Osteocyte (in vitro differentiated cells): ENCODE measurements at regions not wholly inside any gene's neighbourhood (a gene's known extent, or its start where the extent isn't known, plus 50 kb on each side); places are given as distances from the start of the nearest gene placed in this dataset.
"Not testable (repeated sequence)": the region's sequence is repeated elsewhere in the genome, so short reads cannot be mapped to it uniquely, and the experiment has no call there.

Experiments
- DNase-seq: peaks from one replicate; pipeline ENCODE4 v3.0.0; 2021; ENCODE audit warnings: mixed read lengths; ENCODE audit not compliant: unreplicated experiment; ENCODE audit errors: extremely low spot score
- H3K27ac Mint-ChIP-seq: one replicate; pipeline ENCODE4 v1.8.0; 2021; ENCODE audit warnings: mild to moderate bottlenecking, mixed read lengths; ENCODE audit not compliant: unreplicated experiment
- H3K27me3 Mint-ChIP-seq: one replicate; pipeline ENCODE4 v1.8.0; 2021; ENCODE audit warnings: mixed read lengths; ENCODE audit not compliant: unreplicated experiment
- H3K36me3 Mint-ChIP-seq: one replicate; pipeline ENCODE4 v1.8.0; 2021; ENCODE audit warnings: mixed read lengths; ENCODE audit not compliant: unreplicated experiment
- H3K4me1 Mint-ChIP-seq: one replicate; pipeline ENCODE4 v1.8.0; 2021; ENCODE audit warnings: mixed read lengths; ENCODE audit not compliant: unreplicated experiment
- H3K4me3 Mint-ChIP-seq: one replicate; pipeline ENCODE4 v1.8.0; 2021; ENCODE audit warnings: mild to moderate bottlenecking, moderate library complexity, mixed read lengths; ENCODE audit not compliant: unreplicated experiment
- H3K9me3 Mint-ChIP-seq: one replicate; pipeline ENCODE4 v1.8.0; 2021; ENCODE audit warnings: mixed read lengths; ENCODE audit not compliant: unreplicated experiment
- TF ChIP-seq, protein P1 (sequence below): fragments of 200-600 bp; sonication (generic); IDR thresholded peaks from 2 replicates; pipeline ENCODE4 v1.5.0; 2021; ENCODE audit warnings: antibody characterized with exemption, mild to moderate bottlenecking, moderate library complexity

DNA sequence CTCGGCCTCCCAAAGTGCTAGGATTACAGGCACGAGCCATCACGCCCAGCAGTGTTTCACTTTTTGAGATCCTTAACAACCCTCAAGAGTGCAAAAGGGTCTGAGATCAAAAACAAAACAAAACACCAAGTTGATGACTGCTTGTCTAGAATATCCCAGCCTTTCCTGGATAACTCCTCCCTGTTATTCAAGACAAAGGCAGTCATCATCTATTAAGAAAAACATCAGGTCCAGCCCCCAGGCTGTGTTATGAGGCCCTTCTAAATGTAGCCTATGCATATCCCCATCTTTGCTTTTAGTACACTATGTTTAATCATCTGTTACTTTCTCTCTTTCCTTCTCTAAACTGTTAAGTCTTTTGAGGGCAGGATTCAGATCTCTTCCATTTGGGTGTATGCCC, 150.1 kb upstream of the FHIT start:
- Mint-ChIP-seq H3K36me3 (no peaks in the 10 kb centered on the region), H3K27ac (no peak overlapping the region), H3K9me3 (no peaks in the 10 kb centered on the region), H3K27me3 (peaks cover 3% of the 10 kb centered on the region), H3K4me3 (no peak overlapping the region), H3K4me1 (no peaks in the 10 kb centered on the region)
- DNase-seq, result no peak
- TF ChIP-seq, protein P1, sequence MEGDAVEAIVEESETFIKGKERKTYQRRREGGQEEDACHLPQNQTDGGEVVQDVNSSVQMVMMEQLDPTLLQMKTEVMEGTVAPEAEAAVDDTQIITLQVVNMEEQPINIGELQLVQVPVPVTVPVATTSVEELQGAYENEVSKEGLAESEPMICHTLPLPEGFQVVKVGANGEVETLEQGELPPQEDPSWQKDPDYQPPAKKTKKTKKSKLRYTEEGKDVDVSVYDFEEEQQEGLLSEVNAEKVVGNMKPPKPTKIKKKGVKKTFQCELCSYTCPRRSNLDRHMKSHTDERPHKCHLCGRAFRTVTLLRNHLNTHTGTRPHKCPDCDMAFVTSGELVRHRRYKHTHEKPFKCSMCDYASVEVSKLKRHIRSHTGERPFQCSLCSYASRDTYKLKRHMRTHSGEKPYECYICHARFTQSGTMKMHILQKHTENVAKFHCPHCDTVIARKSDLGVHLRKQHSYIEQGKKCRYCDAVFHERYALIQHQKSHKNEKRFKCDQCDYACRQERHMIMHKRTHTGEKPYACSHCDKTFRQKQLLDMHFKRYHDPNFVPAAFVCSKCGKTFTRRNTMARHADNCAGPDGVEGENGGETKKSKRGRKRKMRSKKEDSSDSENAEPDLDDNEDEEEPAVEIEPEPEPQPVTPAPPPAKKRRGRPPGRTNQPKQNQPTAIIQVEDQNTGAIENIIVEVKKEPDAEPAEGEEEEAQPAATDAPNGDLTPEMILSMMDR, result no peak

DNA sequence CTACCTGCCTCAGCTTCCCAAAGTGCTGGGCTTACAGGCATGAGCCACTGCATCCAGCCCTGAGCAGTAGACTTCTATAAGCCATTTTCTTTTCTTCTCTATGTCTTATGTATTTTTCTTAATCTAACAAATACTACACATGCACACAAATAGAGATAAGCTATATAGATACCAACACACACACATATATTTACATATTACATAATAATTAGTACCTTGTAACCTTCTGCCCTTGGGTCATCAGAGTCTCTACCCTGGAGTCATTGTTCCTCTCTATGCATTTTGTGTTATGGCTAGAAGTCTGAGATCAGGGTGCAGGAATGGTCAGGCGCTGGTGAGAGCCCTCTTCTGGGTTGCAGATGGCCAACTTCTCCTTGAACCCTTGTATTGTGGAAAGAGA, 154.0 kb upstream of the PTPRG start:
- Mint-ChIP-seq H3K27me3 (no peaks in the 10 kb centered on the region), H3K9me3 (no peaks in the 10 kb centered on the region), H3K4me1 (no peaks in the 10 kb centered on the region), H3K4me3 (no peak overlapping the region), H3K36me3 (no peaks in the 10 kb centered on the region), H3K27ac (no peak overlapping the region)
- no peak for DNase-seq
- TF ChIP-seq, protein P1, result no peak

- H3K4me3 Mint-ChIP-seq, result no peak overlapping the region
- H3K4me1 Mint-ChIP-seq, result no peaks in the 10 kb centered on the region
- TF ChIP-seq, protein P1, result no peak
- H3K27ac Mint-ChIP-seq, result no peak overlapping the region
- DNase-seq, result no peak
- peaks cover 3% of the 10 kb centered on the region for H3K27me3 Mint-ChIP-seq
- H3K9me3 Mint-ChIP-seq, result no peaks in the 10 kb centered on the region
- H3K36me3 Mint-ChIP-seq, result no peaks in the 10 kb centered on the region
These were observed 151.7 kb upstream of the PTPRG start for GRCh38 chr3:61409638-61410037.

DNA sequence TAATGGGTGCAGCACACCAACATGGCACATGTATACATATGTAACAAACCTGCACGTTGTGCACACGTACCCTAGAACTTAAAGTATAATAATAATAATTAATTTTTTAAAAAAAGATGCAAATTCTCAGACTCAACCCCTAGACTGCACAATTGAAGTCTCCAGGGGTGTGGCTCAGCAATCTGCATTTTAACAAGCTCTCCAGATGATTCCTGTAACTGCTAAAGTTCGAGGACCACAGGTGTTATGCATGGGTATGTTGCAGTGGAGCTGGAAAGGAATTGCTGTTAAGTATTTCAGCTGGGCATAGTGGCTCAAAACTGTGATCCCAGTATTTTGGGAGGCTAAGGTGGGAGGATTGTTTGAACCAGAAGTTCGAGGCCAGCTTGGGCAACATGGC, 151.0 kb upstream of the PTPRG start:
- H3K27me3 Mint-ChIP-seq, H3K4me3 Mint-ChIP-seq, DNase-seq, H3K9me3 Mint-ChIP-seq, H3K4me1 Mint-ChIP-seq, H3K27ac Mint-ChIP-seq, H3K36me3 Mint-ChIP-seq: not testable (repeated sequence)

GRCh38 chr3:61411009-61411662, 150.2 kb upstream of the PTPRG start:
- Mint-ChIP-seq H3K9me3 (no peaks in the 10 kb centered on the region), H3K4me3 (no peak overlapping the region), H3K4me1 (no peaks in the 10 kb centered on the region), H3K27ac (no peak overlapping the region), H3K36me3 (no peaks in the 10 kb centered on the region), H3K27me3 (peaks cover 3% of the 10 kb centered on the region)
- TF ChIP-seq, protein P1, result no peak
- DNase-seq, result no peak

- Mint-ChIP-seq H3K4me1 (no peaks in the 10 kb centered on the region), H3K4me3 (no peak overlapping the region), H3K27me3 (peaks cover 3% of the 10 kb centered on the region), H3K9me3 (no peaks in the 10 kb centered on the region), H3K36me3 (no peaks in the 10 kb centered on the region), H3K27ac (no peak overlapping the region)
- no peak for DNase-seq
- TF ChIP-seq, protein P1, result no peak
These were observed 146.9 kb upstream of the PTPRG start for GRCh38 chr3:61414456-61414855.
